ENCODE measurements at regions not wholly inside any gene's neighbourhood (a gene's known extent, or its start where the extent isn't known, plus 50 kb on each side); places are given as distances from the start of the nearest gene placed in this dataset.

DNA sequence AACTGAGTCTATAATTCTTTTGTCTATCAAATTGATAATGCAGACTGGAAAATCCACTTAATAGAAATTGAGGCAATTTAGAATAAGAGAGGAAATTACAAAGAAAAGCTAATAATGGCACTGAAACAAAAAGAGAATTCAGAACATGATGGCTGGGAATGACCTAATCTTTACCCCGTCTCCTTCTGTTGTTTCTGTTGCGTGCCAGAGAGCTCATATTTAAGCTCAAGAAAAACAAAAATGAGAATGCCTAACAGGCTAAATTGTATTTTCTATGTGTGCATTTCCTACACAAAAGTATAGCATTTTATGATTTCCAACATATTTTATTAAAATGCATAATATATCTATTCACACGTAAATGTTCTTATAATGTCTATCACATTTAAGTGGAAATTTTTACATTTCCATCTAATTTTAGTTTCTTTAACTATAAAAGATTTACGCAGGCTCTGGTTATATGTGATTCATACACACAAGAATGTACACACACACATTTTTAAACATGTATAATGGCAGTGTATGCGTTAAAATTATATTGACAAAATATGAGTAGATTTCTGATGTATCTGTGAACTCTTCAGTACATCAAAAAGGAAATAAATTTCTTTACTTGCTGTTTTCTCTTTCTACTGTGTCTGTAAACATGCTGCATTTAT is 432.3 kb downstream of the SLITRK6 start:
- TF ChIP-seq, protein P1, sequence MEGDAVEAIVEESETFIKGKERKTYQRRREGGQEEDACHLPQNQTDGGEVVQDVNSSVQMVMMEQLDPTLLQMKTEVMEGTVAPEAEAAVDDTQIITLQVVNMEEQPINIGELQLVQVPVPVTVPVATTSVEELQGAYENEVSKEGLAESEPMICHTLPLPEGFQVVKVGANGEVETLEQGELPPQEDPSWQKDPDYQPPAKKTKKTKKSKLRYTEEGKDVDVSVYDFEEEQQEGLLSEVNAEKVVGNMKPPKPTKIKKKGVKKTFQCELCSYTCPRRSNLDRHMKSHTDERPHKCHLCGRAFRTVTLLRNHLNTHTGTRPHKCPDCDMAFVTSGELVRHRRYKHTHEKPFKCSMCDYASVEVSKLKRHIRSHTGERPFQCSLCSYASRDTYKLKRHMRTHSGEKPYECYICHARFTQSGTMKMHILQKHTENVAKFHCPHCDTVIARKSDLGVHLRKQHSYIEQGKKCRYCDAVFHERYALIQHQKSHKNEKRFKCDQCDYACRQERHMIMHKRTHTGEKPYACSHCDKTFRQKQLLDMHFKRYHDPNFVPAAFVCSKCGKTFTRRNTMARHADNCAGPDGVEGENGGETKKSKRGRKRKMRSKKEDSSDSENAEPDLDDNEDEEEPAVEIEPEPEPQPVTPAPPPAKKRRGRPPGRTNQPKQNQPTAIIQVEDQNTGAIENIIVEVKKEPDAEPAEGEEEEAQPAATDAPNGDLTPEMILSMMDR (IDR thresholded peaks at IDR 0.05): no peak
- no peak for TF ChIP-seq POLR2A (IDR thresholded peaks at IDR 0.05)

Data from adrenal gland (tissue), 5 donors.